ENCODE measurements at regions not wholly inside any gene's neighbourhood (a gene's known extent, or its start where the extent isn't known, plus 50 kb on each side); places are given as distances from the start of the nearest gene placed in this dataset.
"Not testable (repeated sequence)": the region's sequence is repeated elsewhere in the genome, so short reads cannot be mapped to it uniquely, and the experiment has no call there.

DNA sequence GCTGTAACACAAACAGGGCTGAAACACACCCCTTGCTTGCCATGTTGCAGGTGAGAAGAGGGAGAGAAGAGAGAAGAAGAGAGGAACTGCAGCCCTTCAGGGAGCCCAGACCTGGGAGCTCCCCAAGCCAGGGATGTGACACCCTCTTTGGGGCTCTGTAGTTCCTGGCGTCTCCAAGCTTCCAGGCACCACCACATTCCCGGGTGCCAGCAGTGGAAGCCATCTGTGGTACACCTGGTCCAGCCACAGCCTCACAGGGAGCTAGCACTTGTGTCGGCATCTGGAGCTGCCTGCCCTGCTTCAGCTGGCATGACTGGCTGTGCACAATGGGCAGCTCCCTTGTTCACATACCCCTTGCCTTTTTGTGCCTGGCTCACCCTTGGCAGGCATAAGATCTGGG lies 182.1 kb downstream of the DEPDC1B start:
- no peak for DNase-seq (ENCODE audit: low read depth in 2 of 2)

DNA sequence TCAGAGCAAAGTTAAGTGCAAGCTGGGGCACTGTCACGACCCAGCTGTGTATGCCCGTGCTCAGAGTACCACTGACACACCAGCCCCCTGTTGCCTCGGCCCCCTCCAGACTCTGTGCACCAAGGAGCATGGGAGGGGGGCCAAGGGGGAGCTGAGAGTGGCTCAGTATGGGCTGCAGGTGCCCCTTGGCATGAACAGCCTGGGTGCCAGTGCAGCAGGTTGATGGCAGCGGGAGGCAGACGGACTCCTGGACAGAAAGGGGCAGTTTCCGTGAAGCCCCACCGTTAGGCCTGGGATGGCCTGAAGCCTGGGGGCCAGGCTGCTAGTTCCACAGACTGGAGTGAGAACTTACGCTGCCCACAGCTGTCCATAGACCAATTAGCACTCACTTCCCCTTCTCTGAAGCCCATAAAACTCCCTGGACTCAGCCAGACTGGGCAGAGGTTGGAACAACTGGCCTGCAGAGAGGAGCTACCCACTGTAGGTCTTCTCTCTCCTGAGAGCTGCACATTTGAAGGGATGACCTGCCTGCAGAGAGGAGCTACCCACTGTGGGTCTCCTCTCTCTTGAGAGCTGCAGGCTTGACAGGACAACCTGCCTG lies 182.8 kb downstream of the DEPDC1B start:
- no peak for DNase-seq (ENCODE audit: low read depth in 2 of 2)

DNA sequence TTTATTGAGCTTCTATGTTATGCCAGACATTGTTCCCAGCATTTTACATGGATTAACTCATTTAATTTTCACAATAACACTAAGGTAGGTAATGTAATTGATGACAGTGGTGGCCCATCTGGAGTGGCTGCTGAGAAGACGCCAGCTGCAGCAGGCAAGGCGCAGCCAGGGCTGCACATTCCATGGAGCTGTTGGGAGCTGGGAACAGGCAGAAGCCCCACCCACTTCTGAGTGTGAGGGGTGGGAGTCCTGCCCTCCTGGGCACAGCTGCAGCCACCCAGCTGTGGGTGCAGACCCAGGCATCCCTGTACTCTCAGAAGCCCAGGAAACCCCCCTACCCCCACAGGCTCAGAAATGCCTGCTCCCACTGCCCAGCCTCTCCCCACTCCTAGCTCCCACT lies 183.3 kb downstream of the DEPDC1B start:
- no peak for DNase-seq (ENCODE audit: low read depth in 2 of 2)

DNA sequence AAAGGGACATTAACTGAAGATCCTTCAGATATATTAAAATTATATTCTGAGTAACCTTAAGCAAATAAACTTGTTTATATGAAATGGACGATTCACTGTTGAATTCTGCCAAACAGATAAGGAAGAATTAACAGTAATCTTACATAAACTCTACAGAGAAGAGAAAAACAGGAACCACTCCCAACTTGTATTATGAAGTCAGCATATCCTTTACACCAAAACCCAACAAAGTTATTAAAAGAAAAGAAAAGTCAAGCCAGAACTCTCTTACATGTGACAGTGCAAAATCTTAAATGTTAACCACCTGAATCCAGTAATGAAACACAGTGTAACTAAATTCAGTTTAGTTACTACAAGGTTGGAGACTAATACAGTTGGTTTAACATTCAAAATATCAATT lies 185.8 kb downstream of the DEPDC1B start:
- DNase-seq (ENCODE audit: low read depth in 2 of 2), result no peak

DNA sequence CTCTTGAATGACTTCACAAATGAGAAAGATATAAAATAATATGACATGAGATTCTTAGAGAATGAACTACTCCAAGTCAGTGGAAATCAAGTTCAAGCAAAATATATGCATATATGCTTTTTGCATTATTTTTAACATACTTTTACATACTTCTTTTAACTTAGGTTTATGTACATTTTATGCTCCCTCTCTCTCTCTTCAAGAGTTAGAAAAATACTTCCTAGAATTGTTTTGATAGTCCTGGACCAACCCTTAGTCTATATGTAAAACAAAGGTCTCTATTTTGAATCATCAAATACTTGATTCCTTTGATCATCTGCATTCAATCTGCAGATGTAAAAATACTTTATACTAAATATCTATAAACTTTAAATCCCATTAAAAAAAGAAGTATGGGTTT lies 187.8 kb downstream of the DEPDC1B start:
- DNase-seq (ENCODE audit: low read depth in 2 of 2), result no peak

DNA sequence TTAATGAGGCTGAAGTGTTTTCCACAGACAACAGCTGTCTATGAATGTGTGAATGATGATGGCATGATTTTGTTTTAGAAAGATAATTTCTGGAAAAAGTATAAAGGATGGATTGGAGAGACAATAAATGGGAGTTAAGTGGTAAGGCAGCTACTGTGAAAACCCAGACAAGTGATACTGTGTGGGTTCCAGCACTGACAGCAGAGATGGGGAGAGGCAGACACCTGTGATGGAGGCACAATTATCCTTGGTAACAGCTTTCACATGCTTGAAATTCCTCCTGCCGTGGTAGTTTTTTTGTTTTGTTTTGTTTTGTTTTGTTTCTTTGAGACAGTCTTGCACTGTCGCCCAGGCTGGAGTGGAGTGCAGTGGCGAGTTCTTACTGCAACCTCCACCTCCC lies 189.3 kb downstream of the DEPDC1B start:
- no peak for DNase-seq (ENCODE audit: low read depth in 2 of 2)

DNA sequence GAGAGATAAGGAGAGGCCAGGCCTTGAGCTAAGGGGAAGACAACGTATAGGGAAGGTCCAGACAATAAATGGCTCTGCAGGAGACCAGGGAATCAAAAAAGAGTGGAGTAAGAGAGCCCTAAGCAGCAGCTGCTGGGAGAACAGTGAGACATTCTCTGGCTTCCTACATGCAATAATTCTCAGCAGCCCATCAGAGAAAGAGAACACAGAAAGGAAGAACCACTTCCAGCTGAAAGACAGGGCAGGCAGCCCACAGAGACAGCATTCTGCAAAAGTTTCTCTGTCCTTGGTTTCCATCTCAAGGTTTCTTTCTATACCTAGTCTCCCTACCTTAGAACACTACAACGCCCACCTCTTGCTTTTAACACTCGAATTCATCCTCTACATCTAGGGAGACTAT lies 189.9 kb downstream of the DEPDC1B start:
- no peak for DNase-seq (ENCODE audit: low read depth in 2 of 2)

DNA sequence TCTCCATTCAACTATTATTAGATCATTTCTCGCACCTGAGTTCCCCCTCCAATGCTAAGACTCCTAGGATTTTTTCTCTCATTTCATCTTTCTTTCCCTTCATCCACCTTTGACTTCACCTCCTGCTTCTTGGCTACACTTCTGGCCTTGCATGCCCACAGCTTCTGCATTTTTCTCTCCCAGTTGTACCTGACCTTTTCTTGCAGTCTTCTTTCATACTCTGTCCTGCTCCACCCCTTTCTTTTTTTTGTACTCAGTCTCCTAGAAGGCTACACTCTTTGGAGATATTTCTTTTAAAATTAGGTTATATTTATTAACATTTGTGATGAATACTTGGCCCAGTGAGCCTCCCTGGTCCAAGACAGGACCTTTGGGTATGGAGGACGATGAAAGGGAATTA lies 190.4 kb downstream of the DEPDC1B start:
- no peak for DNase-seq (ENCODE audit: low read depth in 2 of 2)

DNA sequence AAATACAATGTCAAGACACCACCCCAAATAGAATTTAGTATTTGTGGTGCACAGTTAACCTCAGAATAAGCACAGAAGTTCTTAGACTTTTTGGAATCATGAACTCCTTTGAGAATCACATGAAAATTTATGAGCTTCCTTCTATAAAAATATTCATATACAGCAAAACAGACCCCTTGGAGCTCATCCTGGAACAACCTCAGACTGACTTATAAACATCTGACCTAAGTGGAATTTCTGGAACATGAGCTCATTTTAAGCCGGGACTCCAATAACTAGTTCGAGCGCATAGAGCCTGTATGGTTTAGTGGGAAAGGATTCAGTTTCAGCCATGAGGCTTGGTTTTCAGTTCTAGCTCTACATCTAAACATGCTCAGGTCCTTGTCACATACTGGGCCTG lies 192.3 kb downstream of the DEPDC1B start:
- peak; percentile 47 to 61 for DNase-seq (ENCODE audit: low read depth in 2 of 2)

DNA sequence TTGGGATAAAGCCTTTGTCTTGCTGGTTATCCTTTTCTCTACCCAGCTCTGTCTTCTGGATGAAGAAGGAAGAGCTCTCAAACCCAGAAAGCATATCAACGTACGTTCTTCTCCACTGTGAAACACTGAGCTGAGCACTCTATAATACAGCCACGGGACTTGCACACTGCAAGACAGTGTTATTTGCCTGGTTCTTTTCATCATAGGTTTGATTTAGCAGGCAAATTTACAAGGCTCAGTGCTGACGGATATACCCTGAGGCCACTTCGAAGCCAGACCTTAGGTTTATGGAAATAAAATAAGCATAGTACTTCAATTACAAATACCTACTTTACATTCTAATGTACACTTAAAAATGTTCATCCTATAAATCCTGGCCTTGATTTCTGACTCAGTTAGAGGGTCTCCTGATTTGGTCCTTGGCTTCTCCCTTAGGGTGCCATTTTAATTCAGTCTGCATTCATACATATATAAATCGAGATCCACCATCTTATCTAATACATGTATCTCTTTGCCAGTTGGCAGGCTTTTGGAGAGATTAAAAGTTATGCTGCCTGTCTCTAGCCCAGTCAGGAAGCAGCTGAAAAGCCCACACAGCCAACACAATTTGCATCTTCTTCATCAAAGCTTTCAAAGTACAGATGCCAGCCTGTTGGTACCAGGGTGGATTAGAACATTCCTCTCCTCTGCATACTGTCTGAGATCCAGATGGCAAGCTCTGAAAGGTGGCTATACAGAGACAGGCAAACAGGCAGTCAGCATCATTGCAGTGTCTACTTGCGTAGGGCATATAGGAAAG lies 194.4 kb downstream of the DEPDC1B start:
- DNase-seq (ENCODE audit: low read depth in 2 of 2), result no peak

DNA sequence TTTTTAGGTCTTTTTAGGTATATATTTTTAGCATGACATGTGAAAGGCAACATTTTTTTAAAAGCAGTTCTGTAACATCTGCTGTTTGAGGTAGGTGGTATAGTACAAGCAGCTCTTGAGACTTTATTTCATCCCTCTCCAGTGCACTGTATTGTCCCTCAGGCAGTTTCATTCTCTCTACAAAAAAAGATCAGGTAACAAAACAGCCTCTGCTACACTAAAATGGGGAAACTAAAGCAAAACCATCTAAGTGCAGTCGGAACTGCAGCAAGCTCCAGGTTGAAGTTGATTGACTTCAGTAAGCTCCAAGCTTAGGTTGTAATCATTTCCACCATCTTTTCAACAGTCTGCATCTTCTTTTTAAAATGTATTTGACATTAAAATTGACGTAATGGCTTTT lies 195.6 kb downstream of the DEPDC1B start:
- no peak for DNase-seq (ENCODE audit: low read depth in 2 of 2)

DNA sequence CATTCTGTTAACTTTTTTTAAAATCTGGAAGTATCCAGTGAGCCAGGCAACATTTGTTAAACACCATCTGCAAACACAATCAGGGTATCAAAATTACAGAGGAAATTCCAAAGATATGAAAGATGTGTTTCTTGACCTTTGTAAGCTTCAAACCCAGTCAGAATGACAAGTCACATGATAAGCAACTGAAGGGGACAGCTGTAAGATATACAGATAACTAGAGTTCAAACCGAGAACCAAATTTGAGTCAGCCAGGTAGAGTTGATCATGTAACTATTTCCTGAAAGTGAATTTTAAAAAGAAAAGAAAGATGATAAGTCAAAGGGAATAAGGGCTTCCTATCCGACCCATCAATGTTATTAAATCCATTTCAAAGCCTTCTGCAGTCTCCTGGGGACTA lies 196.2 kb downstream of the DEPDC1B start:
- no peak for DNase-seq (ENCODE audit: low read depth in 2 of 2)

DNA sequence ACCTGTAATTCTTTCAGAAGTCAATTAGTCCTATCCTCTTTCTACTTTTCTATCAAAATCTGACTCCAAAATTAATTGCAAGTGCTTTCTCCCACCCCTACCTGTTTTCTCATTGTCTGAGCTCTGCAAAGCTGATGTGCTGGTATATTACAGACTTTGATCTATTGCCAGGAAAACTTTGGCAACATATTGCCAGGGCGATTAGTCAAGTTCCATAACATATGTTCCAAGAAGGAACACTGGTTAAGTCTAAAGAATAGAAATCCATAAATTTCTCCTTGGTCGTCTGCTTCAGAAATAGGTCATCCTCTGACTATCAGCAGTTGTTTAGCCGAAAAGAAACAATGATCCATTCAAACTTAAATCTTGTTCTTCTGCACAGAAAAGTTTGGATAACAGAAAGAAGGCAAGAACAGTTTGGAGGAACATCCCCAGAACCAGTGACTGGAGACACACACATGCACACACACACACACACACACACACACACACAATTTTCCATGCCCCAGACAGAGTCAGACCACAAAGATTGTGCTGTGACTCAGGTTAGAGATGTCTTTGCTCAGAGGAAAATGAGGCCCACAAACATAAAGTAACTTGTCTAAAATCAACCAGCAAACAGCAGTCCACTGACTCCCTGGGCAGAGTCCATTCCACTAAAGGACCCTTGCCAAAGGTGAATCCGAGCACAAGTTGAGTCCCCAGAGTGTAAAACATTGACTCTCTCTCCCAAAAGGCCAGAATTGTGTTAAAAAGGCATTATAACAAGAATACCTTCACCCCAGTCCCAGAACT lies 202.1 kb downstream of the DEPDC1B start:
- DNase-seq (ENCODE audit: low read depth in 2 of 2), result peak; percentile 22

DNA sequence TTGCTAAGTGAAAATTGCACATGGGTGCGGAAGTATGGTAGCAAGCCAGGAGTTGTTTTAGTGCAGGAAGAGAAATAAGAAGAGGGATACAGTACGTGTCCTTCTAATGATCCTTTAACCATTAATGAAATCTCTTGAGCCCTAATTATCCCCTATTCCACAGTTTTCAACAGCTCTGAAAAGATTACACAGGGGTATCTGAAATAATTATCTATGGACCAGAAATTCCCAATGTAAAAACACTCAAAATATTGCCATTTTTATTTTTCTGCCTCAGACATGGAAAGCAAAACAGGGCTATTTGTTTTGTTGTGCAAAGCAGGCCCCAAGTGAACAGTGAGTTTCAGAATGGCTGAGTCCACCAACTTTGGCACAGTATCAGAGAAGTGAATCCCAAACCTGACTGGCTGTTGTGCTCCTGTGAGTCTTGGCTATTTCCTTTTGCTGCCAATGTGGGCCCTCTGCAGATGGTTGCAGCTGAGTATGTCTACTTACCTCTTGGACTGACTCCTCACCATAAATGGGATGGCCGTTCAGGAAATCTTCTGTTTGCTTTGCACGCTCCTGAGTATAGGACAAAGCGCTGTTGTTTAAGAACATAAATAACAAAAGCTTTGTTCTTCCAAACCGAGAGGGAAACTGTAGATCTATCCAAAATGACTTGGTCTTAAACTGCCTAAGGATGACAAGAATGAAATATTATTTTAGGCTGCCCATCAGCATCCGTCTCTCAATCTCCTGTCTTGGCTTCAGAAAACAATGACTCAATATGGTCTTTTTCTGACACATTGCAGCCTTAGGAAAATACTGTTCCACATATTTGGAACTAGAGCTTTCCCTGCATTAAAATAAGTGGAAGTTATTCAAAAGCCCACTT lies 204.1 kb downstream of the DEPDC1B start:
- no peak for DNase-seq (ENCODE audit: low read depth in 2 of 2)

DNA sequence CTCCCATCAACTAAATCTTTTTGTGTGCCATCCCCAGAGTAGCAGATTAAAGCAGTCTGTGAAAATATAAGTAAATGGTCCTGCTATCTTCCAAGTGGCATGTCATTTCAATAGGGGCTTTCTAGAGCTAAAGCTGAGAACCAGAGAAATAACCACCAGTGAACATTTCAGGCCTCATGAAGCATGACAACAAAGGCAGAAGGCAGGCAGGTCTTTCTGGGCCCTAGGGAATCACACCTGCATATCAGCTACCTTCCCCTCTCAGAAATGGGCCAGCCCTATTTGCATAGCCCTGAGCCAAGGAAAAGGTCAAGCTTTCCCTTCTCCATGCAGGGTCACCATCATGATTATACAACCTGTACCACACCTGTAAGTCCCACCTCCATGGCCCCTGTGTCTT lies 205.3 kb downstream of the DEPDC1B start:
- no peak for DNase-seq (ENCODE audit: low read depth in 2 of 2)

DNA sequence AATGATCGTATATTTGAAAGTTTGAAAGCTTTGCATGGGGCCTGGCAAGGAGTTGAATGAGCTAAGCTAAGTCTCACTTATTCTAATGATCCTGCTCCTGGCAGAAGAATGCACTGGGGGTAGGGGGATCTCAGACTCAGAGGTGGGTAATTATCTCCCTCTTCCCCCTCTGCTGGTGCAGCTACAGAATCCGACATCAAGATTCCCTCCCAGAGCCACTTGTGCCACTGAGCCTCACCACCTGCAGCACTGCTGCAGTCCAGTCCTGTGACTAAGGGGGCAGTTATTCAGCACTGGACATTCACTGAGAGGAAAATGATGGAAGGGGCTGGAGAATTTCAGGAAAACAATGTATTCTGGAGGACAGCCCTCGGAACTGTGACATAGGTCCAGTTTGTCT lies 205.8 kb downstream of the DEPDC1B start:
- DNase-seq (ENCODE audit: low read depth in 2 of 2), result no peak

DNA sequence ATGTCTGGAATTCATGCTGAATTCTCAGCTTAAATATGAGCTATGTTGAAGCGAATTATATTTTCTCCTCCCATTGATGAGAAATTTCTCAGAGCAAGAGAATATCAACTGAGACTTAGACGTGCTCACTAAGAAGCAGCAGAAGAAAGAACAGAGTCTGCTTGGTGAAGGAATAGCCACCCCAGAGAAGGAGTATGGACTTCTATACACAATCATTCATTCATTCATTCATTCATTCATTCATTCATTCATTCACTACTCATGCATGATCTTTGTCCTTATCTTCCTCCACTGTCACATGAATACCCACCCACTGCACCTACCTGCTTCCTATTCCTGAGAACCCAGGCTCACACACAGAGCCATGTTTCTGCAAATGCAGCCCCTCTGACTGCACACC lies 206.6 kb downstream of the DEPDC1B start:
- DNase-seq (ENCODE audit: low read depth in 2 of 2), result no peak

DNA sequence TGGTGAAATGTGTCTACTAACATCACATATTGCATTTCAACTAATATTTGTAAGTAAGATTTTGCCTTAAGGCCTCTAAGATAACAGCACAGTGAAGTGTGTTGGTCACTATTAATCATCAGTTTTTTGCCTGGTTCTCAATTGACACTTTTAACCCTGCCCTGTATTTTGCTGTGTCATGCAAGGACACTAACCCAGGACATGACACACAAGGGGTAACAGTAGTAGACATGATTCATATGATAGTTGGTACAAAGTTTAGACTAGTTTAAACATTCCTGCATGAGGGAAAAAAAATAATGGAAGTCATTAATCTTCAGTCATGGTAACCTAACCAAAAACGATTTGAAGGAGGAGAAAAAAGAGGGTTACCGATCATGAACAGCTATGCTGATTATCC lies 207.0 kb downstream of the DEPDC1B start:
- no peak for DNase-seq (ENCODE audit: low read depth in 2 of 2)

DNA sequence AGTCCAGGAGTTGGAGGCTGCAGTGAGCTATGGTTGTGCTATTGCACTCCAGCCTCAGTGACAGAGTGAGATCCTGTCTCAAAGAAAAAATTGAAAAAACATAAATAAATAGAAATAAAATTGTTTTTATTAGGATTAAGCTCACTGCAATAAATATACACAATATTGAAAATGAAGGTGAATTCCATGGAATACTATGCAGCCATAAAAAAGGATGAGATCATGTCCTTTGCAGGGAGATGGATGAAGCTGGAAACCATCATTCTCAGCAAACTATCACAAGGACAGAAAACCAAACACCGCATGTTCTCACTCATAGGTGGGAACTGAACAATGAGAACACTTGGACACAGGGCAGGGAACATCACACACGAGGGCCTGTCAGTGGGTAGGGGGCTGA lies 207.6 kb downstream of the DEPDC1B start:
- DNase-seq (ENCODE audit: low read depth in 2 of 2), result not testable (repeated sequence)

DNA sequence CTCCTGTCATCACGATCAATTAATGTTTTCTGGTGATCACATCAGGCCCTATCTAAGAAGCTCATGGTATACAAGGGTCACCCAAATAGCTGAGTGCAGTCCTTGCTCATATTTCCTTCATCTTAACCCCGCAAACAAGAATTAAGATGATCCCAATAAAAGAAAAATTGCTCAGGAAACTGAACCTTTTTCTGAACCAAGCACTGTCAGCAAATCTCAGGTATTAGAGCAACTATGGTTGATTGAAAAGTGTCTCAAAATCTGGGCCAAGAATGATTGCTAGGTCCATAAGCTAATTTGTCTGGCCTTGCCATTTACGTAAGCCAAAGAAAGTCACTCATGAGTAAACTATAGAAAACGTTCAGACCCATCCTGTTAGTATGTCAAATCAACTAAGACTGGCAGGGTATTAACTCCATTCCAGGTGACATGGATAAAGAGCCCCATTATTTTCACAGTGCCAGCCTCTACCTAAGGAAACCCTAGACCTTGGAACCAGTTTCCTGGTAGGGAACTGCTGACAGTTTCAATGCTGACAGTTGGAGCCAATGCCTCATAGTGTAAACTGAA lies 209.3 kb downstream of the DEPDC1B start:
- DNase-seq (ENCODE audit: low read depth in 2 of 2), result no peak

DNA sequence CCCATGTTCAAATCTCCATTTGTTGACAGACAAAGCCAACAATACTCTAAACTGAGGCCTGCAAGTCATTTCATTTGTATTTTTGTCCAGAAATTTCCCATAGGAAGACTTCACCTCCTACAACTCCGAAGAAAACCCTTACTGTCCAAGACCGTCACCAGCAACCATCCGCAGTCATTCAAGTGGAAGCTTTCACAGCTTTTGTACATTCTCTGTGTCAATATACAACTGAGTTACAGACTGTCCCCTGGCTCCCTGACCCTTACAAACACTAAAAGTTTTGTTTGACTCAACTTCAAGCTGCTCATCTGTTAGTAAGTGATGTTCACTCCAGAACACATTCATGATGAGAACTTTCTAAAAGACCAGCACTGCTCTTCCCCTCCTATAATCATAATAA lies 210.1 kb downstream of the DEPDC1B start:
- DNase-seq (ENCODE audit: low read depth in 2 of 2), result no peak

DNA sequence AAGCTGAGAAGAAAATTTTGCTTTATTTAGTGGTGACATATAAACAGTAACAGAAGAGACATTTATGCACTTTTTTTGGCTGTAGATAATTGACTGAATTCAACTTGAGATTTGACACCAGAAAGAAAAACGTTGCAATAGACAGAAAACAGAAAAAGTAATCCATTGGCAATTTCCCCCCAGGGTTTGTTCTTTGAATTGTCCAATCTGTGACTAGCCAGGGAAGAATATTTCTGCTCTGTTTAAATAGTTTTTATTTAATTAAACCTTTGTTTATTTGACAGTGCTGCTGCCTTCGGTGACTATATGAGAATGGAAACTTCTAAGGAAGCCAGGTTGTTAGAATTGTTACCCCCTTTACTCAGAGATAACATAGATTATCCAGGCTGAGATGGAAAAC lies 210.6 kb downstream of the DEPDC1B start:
- no peak for DNase-seq (ENCODE audit: low read depth in 2 of 2)

Measured in fibroblast of skin of left quadriceps (primary cell).